Effector memory CD4-positive, alpha-beta T cell (primary cell): ENCODE measurements at regions not wholly inside any gene's neighbourhood (a gene's known extent, or its start where the extent isn't known, plus 50 kb on each side); places are given as distances from the start of the nearest gene placed in this dataset.
A peak's percentile ranks its signal among the peaks of the same experiment; 100 is the strongest.

Experiments
- DNase-seq, 3 donors: peaks; one replicate each; pipeline ENCODE4 v3.0.0-alpha.2; 2020
- H3K27ac ChIP-seq: 2 replicates; pipeline ENCODE4 v1.7.0; 2013; ENCODE audit warnings: mild to moderate bottlenecking, low read length, moderate library complexity; ENCODE audit not compliant: insufficient read depth, poor library complexity, severe bottlenecking
- H3K27me3 ChIP-seq: replicated peaks from 2 replicates; pipeline ENCODE4 v1.7.0; 2013; ENCODE audit warnings: mild to moderate bottlenecking, low read length; ENCODE audit not compliant: insufficient read depth, control insufficient read depth, poor library complexity, severe bottlenecking
- H3K36me3 ChIP-seq: 2 replicates; pipeline ENCODE4 v1.7.0; 2013; ENCODE audit warnings: mild to moderate bottlenecking, low read length, moderate library complexity; ENCODE audit not compliant: control insufficient read depth, insufficient read depth
- H3K4me1 ChIP-seq: 2 replicates; pipeline ENCODE4 v1.7.0; 2013; ENCODE audit warnings: low read length, mild to moderate bottlenecking; ENCODE audit not compliant: control insufficient read depth, insufficient read depth, poor library complexity, severe bottlenecking
- H3K4me3 ChIP-seq: 2 replicates; pipeline ENCODE4 v1.7.0; 2013; ENCODE audit warnings: low read length, low read depth, mild to moderate bottlenecking; ENCODE audit not compliant: insufficient read depth, poor library complexity, severe bottlenecking
- H3K9me3 ChIP-seq: 2 replicates; pipeline ENCODE4 v1.7.0; 2013; ENCODE audit warnings: mild to moderate bottlenecking, low read length, moderate library complexity; ENCODE audit not compliant: control insufficient read depth

DNA sequence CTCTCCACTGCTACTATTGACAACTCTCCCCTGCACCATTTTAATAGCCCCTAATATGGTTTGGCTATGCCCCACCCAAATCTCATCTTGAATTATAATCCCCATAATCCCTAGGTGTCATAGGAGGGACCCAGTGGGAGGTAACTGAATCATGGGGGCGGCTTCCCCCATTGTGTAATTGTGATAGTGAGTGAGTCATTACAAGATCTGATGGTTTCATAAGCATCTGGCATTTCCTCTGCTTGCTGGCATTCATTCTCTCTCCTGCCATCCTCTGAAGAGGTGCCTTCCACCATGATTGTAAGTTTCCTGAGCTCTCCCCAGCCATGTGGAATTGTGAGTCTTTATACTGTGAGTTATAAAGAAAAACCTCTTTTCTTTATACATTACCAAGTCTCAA lies 74.1 kb upstream of the TCF21 start:
- H3K4me1 ChIP-seq: no peaks in the 10 kb centered on the region
- no peak for DNase-seq
- H3K9me3 ChIP-seq: no peaks in the 10 kb centered on the region
- no peaks in the 10 kb centered on the region for H3K27me3 ChIP-seq
- no peak overlapping the region for H3K4me3 ChIP-seq
- H3K27ac ChIP-seq: no peak overlapping the region
- H3K36me3 ChIP-seq: no peaks in the 10 kb centered on the region

DNA sequence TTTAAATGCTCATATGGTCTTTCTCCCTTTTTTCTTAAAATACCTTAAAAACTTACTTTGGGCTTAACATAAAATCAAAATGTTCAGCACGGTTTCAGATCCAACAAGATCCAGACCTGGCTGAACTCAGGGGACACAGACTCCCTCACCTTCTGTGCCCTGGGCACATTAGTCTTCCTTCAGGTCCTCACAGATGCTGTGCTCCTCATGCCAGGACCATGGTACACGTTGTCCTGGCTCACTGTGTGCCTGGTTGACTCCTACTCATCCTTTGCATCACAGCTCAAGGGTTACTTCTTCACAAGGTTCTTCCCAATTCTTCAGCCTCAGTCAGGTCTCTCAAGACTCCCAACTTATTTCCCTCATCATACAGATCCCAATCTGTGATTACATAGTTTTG lies 73.6 kb upstream of the TCF21 start:
- Histone ChIP-seq H3K4me1 (no peaks in the 10 kb centered on the region), H3K27me3 (no peaks in the 10 kb centered on the region), H3K27ac (no peak overlapping the region), H3K4me3 (no peak overlapping the region), H3K9me3 (no peaks in the 10 kb centered on the region), H3K36me3 (no peaks in the 10 kb centered on the region)
- DNase-seq: no peak

DNA sequence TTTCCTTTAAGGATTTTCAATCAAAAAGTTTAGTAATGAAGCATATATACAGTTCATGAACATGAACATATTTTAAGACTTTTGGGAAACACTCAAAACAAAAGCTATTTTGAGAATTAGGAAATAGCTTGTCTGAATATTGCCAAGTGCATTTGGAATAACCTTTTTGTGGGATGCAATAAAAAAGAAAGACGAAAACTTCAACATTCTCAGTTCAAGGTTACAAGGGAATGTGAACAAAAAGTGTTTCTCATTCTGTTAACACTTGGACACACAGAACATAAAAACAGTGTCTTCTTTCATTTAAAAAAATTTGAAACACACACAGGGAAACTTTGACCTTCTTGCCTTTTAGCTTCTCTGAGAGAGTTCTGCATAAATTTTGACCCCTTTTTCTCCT lies 72.7 kb upstream of the TCF21 start:
- no peak overlapping the region for H3K4me3 ChIP-seq
- no peaks in the 10 kb centered on the region for H3K4me1 ChIP-seq
- H3K36me3 ChIP-seq: no peaks in the 10 kb centered on the region
- no peak overlapping the region for H3K27ac ChIP-seq
- no peaks in the 10 kb centered on the region for H3K9me3 ChIP-seq
- no peaks in the 10 kb centered on the region for H3K27me3 ChIP-seq
- DNase-seq: no peak

DNA sequence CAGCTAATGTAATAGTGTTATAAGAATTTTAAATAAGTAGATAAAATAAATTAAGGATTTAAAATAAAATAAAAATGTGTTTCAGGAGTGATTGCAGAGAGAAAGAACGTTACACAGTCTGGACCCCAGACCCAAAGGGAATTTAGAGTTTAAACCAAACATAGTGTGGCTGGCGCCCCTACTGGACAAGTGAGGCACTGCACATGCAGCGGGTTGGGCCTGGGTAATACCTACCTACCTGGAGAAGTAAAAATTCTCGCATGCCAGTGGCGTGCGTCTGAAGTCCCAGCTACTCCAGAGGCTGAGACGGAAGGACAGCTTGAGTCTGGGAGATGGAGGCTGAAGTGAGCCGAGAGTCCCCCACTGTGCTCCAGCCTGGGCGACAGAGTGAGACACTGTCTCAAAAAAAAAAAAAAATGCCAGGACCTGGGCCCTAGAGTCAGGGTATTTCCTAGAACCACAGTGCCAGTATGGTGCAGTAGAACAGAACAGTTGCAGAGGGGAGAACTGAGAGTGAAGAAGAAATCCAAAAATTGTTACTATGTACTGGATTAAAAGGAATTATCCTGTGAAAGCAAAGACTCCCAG lies 71.4 kb upstream of the TCF21 start:
- no peak overlapping the region for H3K4me3 ChIP-seq
- H3K27ac ChIP-seq: no peak overlapping the region
- peak in 2 of 3 donors; percentile 2 to 9 for DNase-seq
- H3K9me3 ChIP-seq: no peaks in the 10 kb centered on the region
- H3K36me3 ChIP-seq: no peaks in the 10 kb centered on the region
- H3K27me3 ChIP-seq: no peaks in the 10 kb centered on the region
- H3K4me1 ChIP-seq: no peaks in the 10 kb centered on the region

DNA sequence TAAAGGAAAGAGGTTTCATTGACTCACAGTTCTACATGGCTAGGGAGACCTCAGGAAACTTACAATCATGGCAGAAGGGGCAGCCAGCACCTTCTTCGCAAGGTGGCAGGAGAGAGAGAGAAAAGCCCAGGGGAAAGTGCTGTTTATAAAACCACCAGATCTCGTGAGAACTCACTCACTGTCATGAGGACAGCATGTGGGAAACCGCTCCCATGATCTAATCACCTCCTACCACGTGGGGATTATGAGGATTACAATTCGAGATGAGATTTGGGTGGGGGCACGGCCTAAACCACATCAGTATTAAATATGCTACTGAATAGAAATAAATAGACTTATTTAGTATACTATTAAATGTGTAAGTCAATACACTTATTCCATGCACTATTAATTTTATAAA lies 70.6 kb upstream of the TCF21 start:
- Histone ChIP-seq H3K36me3 (no peaks in the 10 kb centered on the region), H3K27me3 (no peaks in the 10 kb centered on the region), H3K9me3 (no peaks in the 10 kb centered on the region), H3K4me3 (no peak overlapping the region), H3K4me1 (no peaks in the 10 kb centered on the region), H3K27ac (no peak overlapping the region)
- DNase-seq: no peak

DNA sequence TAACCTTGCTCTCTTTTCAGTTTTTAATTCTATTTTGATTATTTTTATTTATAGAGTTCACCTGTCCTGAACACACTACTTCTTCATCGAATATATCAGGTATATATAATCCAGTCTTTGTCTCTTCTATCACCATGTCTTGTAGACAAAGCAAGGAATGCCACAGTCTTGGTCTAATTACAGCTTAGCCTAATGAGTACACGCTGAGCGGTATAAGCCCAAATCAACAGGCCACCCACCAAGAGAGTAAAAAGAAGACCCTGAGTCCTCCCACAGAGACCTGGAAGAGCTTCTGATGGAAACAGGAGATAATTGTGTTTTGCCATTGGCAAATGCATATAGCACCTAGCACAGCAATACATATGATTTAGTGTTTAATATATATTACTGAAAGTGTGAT lies 68.7 kb upstream of the TCF21 start:
- no peaks in the 10 kb centered on the region for H3K27me3 ChIP-seq

DNA sequence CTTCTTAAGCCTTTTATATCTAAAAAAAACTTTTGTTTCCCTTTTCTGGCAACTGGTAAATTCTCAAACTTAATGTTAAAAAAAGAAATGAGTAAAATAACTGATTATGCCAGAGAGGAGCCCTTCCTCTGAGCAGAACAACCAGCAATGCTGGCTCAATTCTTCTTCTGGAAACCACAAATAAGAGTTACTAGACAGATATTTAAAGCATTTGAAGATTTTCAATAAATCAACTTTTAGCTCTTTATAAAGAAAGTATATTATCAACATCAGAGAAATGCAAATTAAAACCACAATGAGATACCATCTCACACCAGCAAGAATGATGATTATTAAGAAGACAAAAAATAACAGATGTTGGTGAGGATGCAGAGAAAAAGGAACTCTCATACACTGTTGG lies 61.1 kb upstream of the TCF21 start:
- no peak for DNase-seq

More for the DNA sequence above, 68.7 kb upstream of the TCF21 start:
- Histone ChIP-seq H3K4me3 (no peak overlapping the region), H3K36me3 (no peaks in the 10 kb centered on the region), H3K27ac (no peak overlapping the region), H3K4me1 (no peaks in the 10 kb centered on the region), H3K9me3 (no peaks in the 10 kb centered on the region)
- DNase-seq: no peak

DNA sequence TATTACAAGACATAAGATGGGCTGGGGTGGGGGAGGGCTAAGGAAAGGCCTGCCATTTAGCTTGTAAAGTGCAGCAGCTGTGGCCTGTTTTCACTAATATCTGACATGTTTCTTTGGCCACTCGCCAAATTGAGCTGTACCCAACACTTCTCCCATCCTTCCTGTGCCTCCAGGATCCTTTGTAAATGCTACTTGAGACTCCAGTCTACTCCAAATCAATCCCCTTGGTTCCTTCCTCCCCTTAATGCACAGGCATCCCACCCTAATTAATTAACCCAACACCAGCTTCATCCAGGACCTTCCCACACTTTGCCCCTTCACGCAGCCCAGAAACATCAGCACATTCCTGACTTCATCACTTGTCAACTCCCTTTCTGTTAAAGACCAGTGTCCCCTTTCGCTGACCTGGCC lies 55.0 kb upstream of the TCF21 start:
- H3K27me3 ChIP-seq: no peaks in the 10 kb centered on the region

More for the DNA sequence above, 61.1 kb upstream of the TCF21 start:
- no peaks in the 10 kb centered on the region for H3K36me3 ChIP-seq
- H3K27me3 ChIP-seq: peaks cover 3% of the 10 kb centered on the region
- H3K27ac ChIP-seq: no peak overlapping the region
- H3K9me3 ChIP-seq: no peaks in the 10 kb centered on the region
- no peak overlapping the region for H3K4me3 ChIP-seq
- H3K4me1 ChIP-seq: no peaks in the 10 kb centered on the region

DNA sequence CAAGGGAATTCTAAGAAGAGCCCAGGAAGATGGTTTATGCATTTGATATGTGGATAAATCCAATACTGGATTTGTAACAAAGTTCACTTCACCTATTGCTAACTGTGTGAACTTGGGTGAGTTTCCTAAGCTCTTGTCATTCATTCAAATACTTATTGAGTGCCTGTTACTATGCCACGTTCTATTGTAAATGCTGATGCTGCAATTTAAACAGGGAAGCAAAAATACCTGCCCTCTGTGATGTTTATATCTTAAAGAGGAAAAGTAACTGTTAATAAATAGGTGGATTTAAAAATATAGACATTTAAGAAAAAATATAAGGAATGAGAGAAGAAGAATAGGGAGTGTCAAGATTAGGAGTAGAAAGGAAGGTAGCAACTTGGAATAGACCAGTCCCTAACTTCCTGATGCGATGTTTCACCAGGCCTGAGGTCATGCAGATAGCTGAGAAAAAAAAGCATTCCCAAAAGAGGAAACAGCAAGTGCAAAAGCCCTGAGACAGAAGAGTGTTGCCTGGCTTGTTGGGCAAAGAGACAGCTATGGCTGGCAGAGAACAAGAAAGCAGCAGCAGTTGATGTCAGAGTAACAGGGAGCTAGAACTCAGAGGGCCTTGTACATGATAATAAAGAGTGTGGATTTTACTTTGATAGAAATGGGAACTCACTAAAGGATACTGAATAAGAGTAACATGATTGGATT lies 54.3 kb upstream of the TCF21 start:
- H3K9me3 ChIP-seq: no peaks in the 10 kb centered on the region
- no peaks in the 10 kb centered on the region for H3K27me3 ChIP-seq
- no peaks in the 10 kb centered on the region for H3K36me3 ChIP-seq
- H3K4me1 ChIP-seq: peaks cover 4% of the 10 kb centered on the region
- no peak overlapping the region for H3K27ac ChIP-seq
- no peak overlapping the region for H3K4me3 ChIP-seq
- DNase-seq: no peak

More for the DNA sequence above, 55.0 kb upstream of the TCF21 start:
- peaks cover 4% of the 10 kb centered on the region for H3K4me1 ChIP-seq
- H3K9me3 ChIP-seq: no peaks in the 10 kb centered on the region
- no peak overlapping the region for H3K4me3 ChIP-seq
- no peaks in the 10 kb centered on the region for H3K36me3 ChIP-seq
- no peak overlapping the region for H3K27ac ChIP-seq
- DNase-seq: no peak

DNA sequence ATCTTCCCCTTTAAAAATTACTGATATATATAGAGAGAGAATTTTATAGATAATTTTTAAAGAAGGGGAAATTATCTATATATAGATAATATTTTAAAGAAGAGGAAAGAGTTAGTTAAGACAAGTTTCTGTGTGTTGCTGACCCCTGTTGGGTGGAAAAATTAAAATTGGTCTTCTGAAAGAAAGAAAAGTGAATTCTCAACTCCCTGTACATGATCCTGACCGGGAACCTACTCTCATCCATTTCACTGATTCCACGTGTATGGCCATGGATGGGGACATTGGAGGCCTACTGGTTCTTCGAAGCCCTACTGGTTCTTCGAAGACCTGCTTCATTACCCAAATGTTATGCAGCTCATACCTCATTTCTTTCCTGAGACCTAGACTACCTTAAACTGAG lies 53.0 kb upstream of the TCF21 start:
- H3K36me3 ChIP-seq: no peaks in the 10 kb centered on the region
- no peaks in the 10 kb centered on the region for H3K27me3 ChIP-seq
- H3K9me3 ChIP-seq: no peaks in the 10 kb centered on the region
- no peak overlapping the region for H3K27ac ChIP-seq
- no peak overlapping the region for H3K4me3 ChIP-seq
- H3K4me1 ChIP-seq: peaks cover 4% of the 10 kb centered on the region
- DNase-seq: no peak
